GM19452 (cell line): ENCODE measurements at regions not wholly inside any gene's neighbourhood (a gene's known extent, or its start where the extent isn't known, plus 50 kb on each side); places are given as distances from the start of the nearest gene placed in this dataset.
"Not testable (repeated sequence)": the region's sequence is repeated elsewhere in the genome, so short reads cannot be mapped to it uniquely, and the experiment has no call there.

Experiments used
- ATAC-seq: cut with Tn5 transposase; IDR thresholded peaks from one replicate; pipeline ENCODE4 v1.9.1; 2021; ENCODE audit not compliant: unreplicated experiment

GRCh38 chr4:150021483-150021882 lies 56.8 kb upstream of the DCLK2 start:
- no peak for ATAC-seq

GRCh38 chr4:150023489-150023888 lies 54.8 kb upstream of the DCLK2 start:
- ATAC-seq, result no peak

GRCh38 chr4:150026987-150027386 lies 51.3 kb upstream of the DCLK2 start:
- ATAC-seq, result not testable (repeated sequence)
